H1 (cell line): ENCODE measurements at regions not wholly inside any gene's neighbourhood (a gene's known extent, or its start where the extent isn't known, plus 50 kb on each side); places are given as distances from the start of the nearest gene placed in this dataset.

Source experiments
- KDM5A ChIP-seq: fragments of 200-600 bp; IDR thresholded peaks from 2 replicates; pipeline ENCODE4 v1.7.1; 2012; ENCODE audit warnings: mild to moderate bottlenecking, low read length, inconsistent platforms, mixed read lengths
- MAX ChIP-seq: IDR thresholded peaks from 2 replicates; pipeline ENCODE4 v1.6.1; 2012; ENCODE audit warnings: inconsistent platforms
- PHF8 ChIP-seq: fragments of 200-600 bp; sonication (generic); conservative IDR thresholded peaks from 2 replicates; pipeline ENCODE4 v1.7.1; 2012; ENCODE audit warnings: low read depth, mild to moderate bottlenecking, inconsistent platforms, low read length, moderate library complexity
- SP4 ChIP-seq: IDR thresholded peaks from 2 replicates; pipeline ENCODE4 v1.6.1; 2012; ENCODE audit warnings: low read length, inconsistent platforms

- no peak for TF ChIP-seq PHF8
- no peak for TF ChIP-seq KDM5A
- no peak for TF ChIP-seq SP4
- TF ChIP-seq MAX: no peak
These were observed 122.8 kb upstream of the THBS2 start (continued) for GRCh38 chr6:169376458-169376857.
